Calu3 (cell line): ENCODE measurements at regions not wholly inside any gene's neighbourhood (a gene's known extent, or its start where the extent isn't known, plus 50 kb on each side); places are given as distances from the start of the nearest gene placed in this dataset.
"Not testable (repeated sequence)": the region's sequence is repeated elsewhere in the genome, so short reads cannot be mapped to it uniquely, and the experiment has no call there.

Source experiments
- BruUV-seq: library from RNA; stranded (reverse); fragments of 400-500 nt; replicated peaks from 2 replicates; lab custom pipeline; 2021; lab: Mats Ljungman, UMichigan
- CTCF ChIA-PET: fragments of 300-600 bp; sonication (Branson Sonifier 250); formaldehyde crosslinking; loops from one replicate; lab custom pipeline; 2022; ENCODE audit warnings: antibody characterized with exemption; lab: Charles Lee
- DNase-seq: peaks from one replicate; pipeline ENCODE4 v3.0.0; 2022
- H3K27ac Mint-ChIP-seq: one replicate; pipeline ENCODE4 v1.8.0; 2022; ENCODE audit warnings: mixed read lengths; ENCODE audit not compliant: unreplicated experiment
- H3K27me3 Mint-ChIP-seq: one replicate; pipeline ENCODE4 v1.8.0; 2022; ENCODE audit warnings: mixed read lengths; ENCODE audit not compliant: unreplicated experiment
- H3K36me3 Mint-ChIP-seq: one replicate; pipeline ENCODE4 v1.8.0; 2022; ENCODE audit warnings: mild to moderate bottlenecking, moderate library complexity, mixed read lengths; ENCODE audit not compliant: insufficient read depth, unreplicated experiment
- H3K4me1 Mint-ChIP-seq: one replicate; pipeline ENCODE4 v1.8.0; 2022; ENCODE audit warnings: mild to moderate bottlenecking, low read depth, mixed read lengths; ENCODE audit not compliant: unreplicated experiment
- H3K4me3 Mint-ChIP-seq: one replicate; pipeline ENCODE4 v1.8.0; 2022; ENCODE audit warnings: mild to moderate bottlenecking, low read depth, moderate library complexity, mixed read lengths; ENCODE audit not compliant: unreplicated experiment
- H3K9me3 Mint-ChIP-seq: one replicate; pipeline ENCODE4 v1.8.0; 2022; ENCODE audit warnings: low read depth, mixed read lengths; ENCODE audit not compliant: unreplicated experiment
- CTCF ChIP-seq: fragments of 200-600 bp; IDR thresholded peaks from one replicate; pipeline ENCODE4 v1.8.0; 2022; ENCODE audit warnings: antibody characterized with exemption; ENCODE audit not compliant: unreplicated experiment
- intact Hi-C: fragments of 100-400 bp; cut with micrococcal nuclease; formaldehyde crosslinking; loops from one replicate; pipeline ENCODE4 v1.10.0; 2022; ENCODE audit not compliant: unreplicated experiment

- peaks cover 7% of the 10 kb centered on the region for H3K27me3 Mint-ChIP-seq
- no TSS peak for BruUV-seq
- no peak for TF ChIP-seq CTCF
- CTCF ChIA-PET, result interaction anchor here (0.6 kb wide), 1 partner anchor 257 kb away, joined by 4 read pairs; no protein-coding TSS in a partner anchor
- H3K9me3 Mint-ChIP-seq, result no peaks in the 10 kb centered on the region
- no peaks in the 10 kb centered on the region for H3K4me1 Mint-ChIP-seq
- H3K4me3 Mint-ChIP-seq, result no peak overlapping the region
- intact Hi-C loops, result loop anchor here (5.0 kb wide), 1 partner anchor 41 kb away; no protein-coding TSS in a partner anchor
- DNase-seq, result no peak
- H3K27ac Mint-ChIP-seq, result peak overlapping the region; percentile 48
- H3K36me3 Mint-ChIP-seq, result no peaks in the 10 kb centered on the region
Measured at GRCh38 chr10:90088024-90088317, 386.6 kb downstream of the KIF20B start.

- CTCF ChIA-PET, result no interaction called here
- Mint-ChIP-seq H3K4me3 (no peak overlapping the region), H3K27ac (no peak overlapping the region), H3K36me3 (no peaks in the 10 kb centered on the region), H3K9me3 (no peaks in the 10 kb centered on the region), H3K27me3 (peaks cover 7% of the 10 kb centered on the region), H3K4me1 (no peaks in the 10 kb centered on the region)
- no TSS peak for BruUV-seq
- intact Hi-C loops, result loop anchor here (5.0 kb wide), 1 partner anchor 42 kb away; no protein-coding TSS in a partner anchor
- no peak for TF ChIP-seq CTCF
- no peak for DNase-seq
Measured at GRCh38 chr10:90089719-90090118, 388.3 kb downstream of the KIF20B start.

- Mint-ChIP-seq H3K27ac (no peak overlapping the region), H3K36me3 (no peaks in the 10 kb centered on the region), H3K9me3 (no peaks in the 10 kb centered on the region), H3K27me3 (no peaks in the 10 kb centered on the region), H3K4me3 (no peak overlapping the region), H3K4me1 (no peaks in the 10 kb centered on the region)
- no TSS peak for BruUV-seq
- TF ChIP-seq CTCF, result no peak
- intact Hi-C loops, result no loop called here
- CTCF ChIA-PET, result no interaction called here
- DNase-seq, result no peak
Measured at GRCh38 chr10:90096196-90096595, 394.8 kb downstream of the KIF20B start.

- H3K27ac Mint-ChIP-seq, BruUV-seq, H3K36me3 Mint-ChIP-seq, DNase-seq, H3K4me1 Mint-ChIP-seq, intact Hi-C loops, H3K9me3 Mint-ChIP-seq, H3K4me3 Mint-ChIP-seq, CTCF ChIA-PET, H3K27me3 Mint-ChIP-seq: not testable (repeated sequence)
Measured at GRCh38 chr10:90107581-90107980, 406.2 kb downstream of the KIF20B start.

- BruUV-seq, result no TSS peak
- no peak overlapping the region for H3K27ac Mint-ChIP-seq
- H3K36me3 Mint-ChIP-seq, result no peaks in the 10 kb centered on the region
- CTCF ChIA-PET, result no interaction called here
- DNase-seq, result no peak
- H3K9me3 Mint-ChIP-seq, result peaks cover 4% of the 10 kb centered on the region
- TF ChIP-seq CTCF, result no peak
- H3K4me1 Mint-ChIP-seq, result no peaks in the 10 kb centered on the region
- H3K4me3 Mint-ChIP-seq, result no peak overlapping the region
- intact Hi-C loops, result no loop called here
- H3K27me3 Mint-ChIP-seq, result no peaks in the 10 kb centered on the region
Measured at GRCh38 chr10:90111671-90112070, 410.3 kb downstream of the KIF20B start.
